ENCODE measurements at regions not wholly inside any gene's neighbourhood (a gene's known extent, or its start where the extent isn't known, plus 50 kb on each side); places are given as distances from the start of the nearest gene placed in this dataset.

- no peaks in the 10 kb centered on the region for H3K4me1 Mint-ChIP-seq
- TF ChIP-seq CTCF (IDR thresholded peaks at IDR 0.05) (peak; percentile 77), EZH2 (IDR thresholded peaks at IDR 0.05; ENCODE audit: borderline replicate concordance, insufficient read depth, low read depth, low read length, poor library complexity, severe bottlenecking) (no peak)
- no peak overlapping the region for H3K4me2 ChIP-seq (replicated peaks; ENCODE audit: low read depth, low read length, poor library complexity, severe bottlenecking)
- no peaks in the 10 kb centered on the region for H4K20me1 ChIP-seq (ENCODE audit: control insufficient read depth, insufficient read depth, low read length, poor library complexity, severe bottlenecking)
- intact Hi-C loops (cut with micrococcal nuclease) = loop anchor here (10.0 kb wide), 1 partner anchor 869 kb away; no protein-coding TSS in a partner anchor
- no peaks in the 10 kb centered on the region for H3K9me3 ChIP-seq (ENCODE audit: control extremely low read depth in 1 of 3, control insufficient read depth in 2 of 3, insufficient read depth in 1 of 3, low read length in 2 of 3)
- ChIA-PET POLR2A (no interaction called here), CTCF (interaction anchor here (0.6 to 1.4 kb wide), 9 partner anchors 11 to 1782 kb away, joined by 3 to 6 read pairs (median 4); no protein-coding TSS in a partner anchor)
- H3K4me3 Mint-ChIP-seq = no peak overlapping the region
- WGBS (ENCODE audit: insufficient coverage) = no CpG with 5 or more reads among the region's 4 CpGs
- DNase-seq (peak; percentile 23), ATAC-seq (ENCODE audit: low read depth) (no peak)
- H3K9ac ChIP-seq (ENCODE audit: low read length) = no peak overlapping the region
- H3K27me3 ChIP-seq (replicated peaks in 1 of 4; ENCODE audit: control extremely low read depth in 1 of 4, control insufficient read depth in 3 of 4, insufficient read depth in 4 of 4, low read length in 3 of 4) = no peaks in the 10 kb centered on the region
- no peaks in the 10 kb centered on the region for H3K36me3 ChIP-seq (replicated peaks in 1 of 2; ENCODE audit: control extremely low read depth in 1 of 2, control insufficient read depth in 1 of 2, extremely low read depth in 1 of 2, insufficient read depth in 2 of 2, low read length in 1 of 2)
- H3K27ac ChIP-seq (ENCODE audit: low read length in 2 of 2) = no peak overlapping the region
- H2AFZ ChIP-seq (ENCODE audit: insufficient read depth, low read depth, low read length, poor library complexity, severe bottlenecking) = no peak overlapping the region
- H3K4me3 ChIP-seq (ENCODE audit: control extremely low read depth in 1 of 5, extremely low read depth in 1 of 5, insufficient read depth in 1 of 5, low read depth in 2 of 5, low read length in 4 of 5) = no peak overlapping the region
- no peak overlapping the region for H3K27ac Mint-ChIP-seq
- H3K27me3 Mint-ChIP-seq = no peaks in the 10 kb centered on the region
- H3K79me2 ChIP-seq (ENCODE audit: control insufficient read depth, insufficient read depth, low read length) = no peaks in the 10 kb centered on the region
- no peaks in the 10 kb centered on the region for H3K4me1 ChIP-seq (ENCODE audit: control insufficient read depth in 2 of 2, insufficient read depth in 2 of 2, low read length in 2 of 2)
- no peaks in the 10 kb centered on the region for H3K9me3 Mint-ChIP-seq (ENCODE audit: insufficient read depth)
These were observed 337.3 kb upstream of the HS3ST1 start for GRCh38 chr4:11765849-11766453.

- Histone ChIP-seq H3K9ac (ENCODE audit: low read length) (no peak overlapping the region), H2AFZ (ENCODE audit: insufficient read depth, low read depth, low read length, poor library complexity, severe bottlenecking) (no peak overlapping the region), H4K20me1 (ENCODE audit: control insufficient read depth, insufficient read depth, low read length, poor library complexity, severe bottlenecking) (no peaks in the 10 kb centered on the region), H3K36me3 (replicated peaks in 1 of 2; ENCODE audit: control extremely low read depth in 1 of 2, control insufficient read depth in 1 of 2, extremely low read depth in 1 of 2, insufficient read depth in 2 of 2, low read length in 1 of 2) (no peaks in the 10 kb centered on the region), H3K4me3 (ENCODE audit: control extremely low read depth in 1 of 5, extremely low read depth in 1 of 5, insufficient read depth in 1 of 5, low read depth in 2 of 5, low read length in 4 of 5) (no peak overlapping the region), H3K4me1 (ENCODE audit: control insufficient read depth in 2 of 2, insufficient read depth in 2 of 2, low read length in 2 of 2) (no peaks in the 10 kb centered on the region), H3K4me2 (replicated peaks; ENCODE audit: low read depth, low read length, poor library complexity, severe bottlenecking) (no peak overlapping the region), H3K27ac (ENCODE audit: low read length in 2 of 2) (no peak overlapping the region), H3K27me3 (replicated peaks in 1 of 4; ENCODE audit: control extremely low read depth in 1 of 4, control insufficient read depth in 3 of 4, insufficient read depth in 4 of 4, low read length in 3 of 4) (peaks cover 0 to 5% (median 2%) of the 10 kb centered on the region in 4 experiments), H3K79me2 (ENCODE audit: control insufficient read depth, insufficient read depth, low read length) (no peaks in the 10 kb centered on the region), H3K9me3 (ENCODE audit: control extremely low read depth in 1 of 3, control insufficient read depth in 2 of 3, insufficient read depth in 1 of 3, low read length in 2 of 3) (no peaks in the 10 kb centered on the region)
- POLR2A ChIA-PET = no interaction called here
- CTCF ChIA-PET = interaction anchor here (0.8 kb wide), 1 partner anchor 879 kb away, joined by 4 read pairs; no protein-coding TSS in a partner anchor
- Mint-ChIP-seq H3K27ac (no peak overlapping the region), H3K4me3 (no peak overlapping the region), H3K27me3 (peaks cover 8% of the 10 kb centered on the region), H3K4me1 (peaks cover 3% of the 10 kb centered on the region), H3K9me3 (ENCODE audit: insufficient read depth) (no peaks in the 10 kb centered on the region)
- no peak for ATAC-seq (ENCODE audit: low read depth)
- no peak for DNase-seq
- intact Hi-C loops (cut with micrococcal nuclease) = no loop called here
- TF ChIP-seq EZH2 (IDR thresholded peaks at IDR 0.05; ENCODE audit: borderline replicate concordance, insufficient read depth, low read depth, low read length, poor library complexity, severe bottlenecking) (no peak), CTCF (IDR thresholded peaks at IDR 0.05) (no peak)
- WGBS (ENCODE audit: insufficient coverage) = 91% methylated on average over 4 of the region's 7 CpGs
These were observed 319.6 kb upstream of the HS3ST1 start for GRCh38 chr4:11748164-11748872.

Measured in B cell (primary cell).